Neural crest cell (in vitro differentiated cells): ENCODE measurements at regions not wholly inside any gene's neighbourhood (a gene's known extent, or its start where the extent isn't known, plus 50 kb on each side); places are given as distances from the start of the nearest gene placed in this dataset.

Source experiments
- DNase-seq: peaks from one replicate; pipeline ENCODE4 v3.0.0; 2021; ENCODE audit warnings: low read depth, mixed read lengths, low spot score
- H3K27ac Mint-ChIP-seq: one replicate; pipeline ENCODE4 v1.8.0; 2021; ENCODE audit warnings: mild to moderate bottlenecking, mixed read lengths; ENCODE audit not compliant: unreplicated experiment
- H3K27me3 Mint-ChIP-seq: 2 replicates; pipeline ENCODE4 v1.8.0; 2021; ENCODE audit warnings: low read depth, mild to moderate bottlenecking, mixed read lengths
- H3K36me3 Mint-ChIP-seq: 2 replicates; pipeline ENCODE4 v1.8.0; 2021; ENCODE audit warnings: low read depth, mild to moderate bottlenecking, mixed read lengths
- H3K4me1 Mint-ChIP-seq: 2 replicates; pipeline ENCODE4 v1.8.0; 2021; ENCODE audit warnings: mixed read lengths
- H3K4me3 Mint-ChIP-seq: one replicate; pipeline ENCODE4 v1.8.0; 2021; ENCODE audit warnings: mild to moderate bottlenecking, mixed read lengths
- H3K9me3 Mint-ChIP-seq: 2 replicates; pipeline ENCODE4 v1.8.0; 2021; ENCODE audit warnings: mixed read lengths
- TF ChIP-seq, protein P1 (sequence below): fragments of 200-600 bp; sonication (generic); conservative IDR thresholded peaks from 2 replicates; pipeline ENCODE4 v1.5.0; 2021; ENCODE audit warnings: antibody characterized with exemption, mild to moderate bottlenecking

DNA sequence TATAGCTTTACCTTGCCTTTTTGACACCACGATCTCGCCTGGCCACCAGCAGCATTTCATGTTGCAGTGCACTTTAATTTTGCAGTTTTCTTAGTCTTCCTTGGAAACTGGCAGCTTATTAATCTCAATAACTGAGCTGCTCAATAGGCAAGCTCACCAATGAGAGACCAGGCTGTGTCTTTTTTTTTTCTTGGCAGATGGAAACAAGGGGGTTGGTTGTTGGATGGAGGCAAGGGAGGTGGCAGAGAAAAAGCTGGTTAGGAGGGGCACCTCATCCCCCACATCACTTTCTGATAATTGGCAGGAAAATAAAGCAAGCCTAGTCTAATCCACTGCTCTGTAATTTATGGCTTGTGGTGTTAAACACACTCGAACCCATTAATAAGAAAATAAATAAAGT, 324.5 kb upstream of the WWC1 start:
- peaks cover 29% of the 10 kb centered on the region for H3K4me1 Mint-ChIP-seq
- no peaks in the 10 kb centered on the region for H3K27me3 Mint-ChIP-seq
- no peak overlapping the region for H3K4me3 Mint-ChIP-seq
- TF ChIP-seq, protein P1, sequence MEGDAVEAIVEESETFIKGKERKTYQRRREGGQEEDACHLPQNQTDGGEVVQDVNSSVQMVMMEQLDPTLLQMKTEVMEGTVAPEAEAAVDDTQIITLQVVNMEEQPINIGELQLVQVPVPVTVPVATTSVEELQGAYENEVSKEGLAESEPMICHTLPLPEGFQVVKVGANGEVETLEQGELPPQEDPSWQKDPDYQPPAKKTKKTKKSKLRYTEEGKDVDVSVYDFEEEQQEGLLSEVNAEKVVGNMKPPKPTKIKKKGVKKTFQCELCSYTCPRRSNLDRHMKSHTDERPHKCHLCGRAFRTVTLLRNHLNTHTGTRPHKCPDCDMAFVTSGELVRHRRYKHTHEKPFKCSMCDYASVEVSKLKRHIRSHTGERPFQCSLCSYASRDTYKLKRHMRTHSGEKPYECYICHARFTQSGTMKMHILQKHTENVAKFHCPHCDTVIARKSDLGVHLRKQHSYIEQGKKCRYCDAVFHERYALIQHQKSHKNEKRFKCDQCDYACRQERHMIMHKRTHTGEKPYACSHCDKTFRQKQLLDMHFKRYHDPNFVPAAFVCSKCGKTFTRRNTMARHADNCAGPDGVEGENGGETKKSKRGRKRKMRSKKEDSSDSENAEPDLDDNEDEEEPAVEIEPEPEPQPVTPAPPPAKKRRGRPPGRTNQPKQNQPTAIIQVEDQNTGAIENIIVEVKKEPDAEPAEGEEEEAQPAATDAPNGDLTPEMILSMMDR, result no peak
- H3K36me3 Mint-ChIP-seq, result no peaks in the 10 kb centered on the region
- no peak for DNase-seq
- H3K27ac Mint-ChIP-seq, result no peak overlapping the region
- H3K9me3 Mint-ChIP-seq, result no peaks in the 10 kb centered on the region

- TF ChIP-seq, protein P1, result peak; percentile 47
- no peak overlapping the region for H3K4me3 Mint-ChIP-seq
- no peaks in the 10 kb centered on the region for H3K27me3 Mint-ChIP-seq
- H3K4me1 Mint-ChIP-seq, result peaks cover 29% of the 10 kb centered on the region
- H3K36me3 Mint-ChIP-seq, result no peaks in the 10 kb centered on the region
- no peak for DNase-seq
- no peaks in the 10 kb centered on the region for H3K9me3 Mint-ChIP-seq
- H3K27ac Mint-ChIP-seq, result no peak overlapping the region
Observed at GRCh38 chr5:167967494-167968177, 323.8 kb upstream of the WWC1 start.

- Mint-ChIP-seq H3K36me3 (no peaks in the 10 kb centered on the region), H3K27me3 (no peaks in the 10 kb centered on the region), H3K4me1 (peaks cover 34% of the 10 kb centered on the region), H3K27ac (no peak overlapping the region), H3K4me3 (no peak overlapping the region), H3K9me3 (no peaks in the 10 kb centered on the region)
- no peak for DNase-seq
- TF ChIP-seq, protein P1, result no peak
Observed at GRCh38 chr5:167968837-167969236, 322.6 kb upstream of the WWC1 start.

DNA sequence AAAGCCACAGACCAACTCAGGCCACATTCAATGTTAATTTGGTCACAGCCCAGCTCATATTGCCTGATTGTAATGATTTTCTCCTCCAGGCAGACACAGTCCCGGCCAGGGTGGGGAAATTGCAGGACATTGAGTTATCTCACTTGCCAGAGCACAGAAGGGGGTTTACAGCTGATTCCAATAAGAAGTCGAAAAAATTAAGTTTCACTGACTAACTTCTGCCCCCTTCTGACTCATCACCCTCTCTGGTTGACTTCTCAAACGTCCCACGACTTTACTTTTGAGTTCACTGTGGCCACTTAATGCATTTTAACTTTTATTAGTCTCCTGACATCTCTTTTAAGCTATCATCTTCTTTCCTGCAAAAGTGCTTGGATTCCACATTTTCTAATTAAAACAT, 321.4 kb upstream of the WWC1 start:
- Mint-ChIP-seq H3K9me3 (no peaks in the 10 kb centered on the region), H3K27ac (no peak overlapping the region), H3K4me1 (peaks cover 34% of the 10 kb centered on the region), H3K36me3 (no peaks in the 10 kb centered on the region), H3K27me3 (no peaks in the 10 kb centered on the region), H3K4me3 (no peak overlapping the region)
- TF ChIP-seq, protein P1, result no peak
- no peak for DNase-seq

DNA sequence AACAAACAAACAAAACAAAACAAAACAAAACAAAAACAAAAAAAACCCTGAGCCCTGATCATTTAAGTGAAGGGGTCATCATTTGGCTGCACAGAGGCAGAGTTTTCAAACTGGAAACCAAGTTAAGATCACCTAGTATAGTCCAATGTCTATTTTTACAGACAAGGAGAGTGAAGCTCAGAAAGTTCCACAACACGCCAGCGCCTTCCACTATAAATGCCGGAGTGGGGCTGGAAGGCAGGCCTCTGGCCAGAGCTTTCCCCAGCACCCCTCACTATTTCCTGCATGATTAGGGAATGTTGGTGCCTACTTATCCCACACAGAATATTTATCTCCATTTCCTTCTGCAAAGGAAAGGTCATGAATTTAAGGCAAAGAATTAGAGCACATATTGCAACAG, 319.7 kb upstream of the WWC1 start:
- Mint-ChIP-seq H3K9me3 (no peaks in the 10 kb centered on the region), H3K27ac (no peak overlapping the region), H3K36me3 (no peaks in the 10 kb centered on the region), H3K4me1 (peaks cover 23% of the 10 kb centered on the region), H3K27me3 (no peaks in the 10 kb centered on the region), H3K4me3 (no peak overlapping the region)
- DNase-seq, result no peak
- TF ChIP-seq, protein P1, result no peak
